Activated B cell treated with CpG ODN at 0.5 μM for 24 hours (primary cell): ENCODE measurements at regions not wholly inside any gene's neighbourhood (a gene's known extent, or its start where the extent isn't known, plus 50 kb on each side); places are given as distances from the start of the nearest gene placed in this dataset.

Experiments
- ATAC-seq: fragments of 200-7000 bp; cut with Tn5 transposase; one replicate; pipeline ENCODE4 v1.10.0; 2021; ENCODE audit warnings: low read depth, mild to moderate bottlenecking, moderate library complexity
- CTCF ChIA-PET: fragments of 350-600 bp; sonication (Branson Sonifier 250); formaldehyde crosslinking; loops from one replicate; lab custom pipeline; 2021; ENCODE audit warnings: antibody characterized with exemption; lab: Charles Lee
- POLR2A ChIA-PET: fragments of 350-600 bp; sonication (Branson Sonifier 250); formaldehyde crosslinking; loops from one replicate; lab custom pipeline; 2021; ENCODE audit warnings: antibody characterized with exemption; lab: Charles Lee
- DNase-seq: peaks from one replicate; pipeline ENCODE4 v3.0.0; 2022
- H3K27ac Mint-ChIP-seq: one replicate; pipeline ENCODE4 v1.8.0; 2020; ENCODE audit warnings: mixed read lengths
- H3K27me3 Mint-ChIP-seq: one replicate; pipeline ENCODE4 v1.8.0; 2021; ENCODE audit warnings: mixed read lengths
- H3K36me3 Mint-ChIP-seq: one replicate; pipeline ENCODE4 v1.8.0; 2021; ENCODE audit warnings: low read depth, mixed read lengths
- H3K4me1 Mint-ChIP-seq: one replicate; pipeline ENCODE4 v1.8.0; 2021; ENCODE audit warnings: mixed read lengths
- H3K4me3 Mint-ChIP-seq: one replicate; pipeline ENCODE4 v1.8.0; 2020; ENCODE audit warnings: mild to moderate bottlenecking, mixed read lengths
- H3K9me3 Mint-ChIP-seq: one replicate; pipeline ENCODE4 v1.8.0; 2020; ENCODE audit warnings: mixed read lengths
- intact Hi-C: fragments of 100-400 bp; cut with micrococcal nuclease; formaldehyde crosslinking; loops from one replicate; pipeline ENCODE4 v1.15.1; 2024
- TF ChIP-seq, protein P1 (sequence below): fragments of 200-600 bp; IDR thresholded peaks from one replicate; pipeline ENCODE4 v1.8.0; 2022; ENCODE audit warnings: antibody characterized with exemption, mild to moderate bottlenecking

DNA sequence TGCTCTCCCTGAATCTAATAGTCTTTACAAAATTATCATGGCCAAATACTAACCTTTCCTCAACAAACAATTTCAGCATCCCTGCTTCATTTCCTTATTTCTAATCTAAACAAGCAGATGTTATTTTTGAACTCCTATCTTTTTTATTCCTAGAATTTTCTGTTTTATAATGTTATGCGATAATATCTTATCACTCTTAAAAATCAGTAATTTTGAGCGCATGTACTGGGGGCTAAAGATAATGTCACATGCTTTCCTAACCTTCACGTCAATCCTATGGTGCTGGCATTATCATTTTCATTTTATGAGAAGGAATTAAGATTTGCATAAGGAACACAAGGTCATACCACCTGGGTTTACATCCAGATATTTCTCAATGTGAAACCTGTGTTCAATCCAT lies 648.0 kb downstream of the BRINP1 start:
- ATAC-seq, result no peak
- Mint-ChIP-seq H3K27me3 (no peaks in the 10 kb centered on the region), H3K4me3 (no peak overlapping the region), H3K27ac (no peak overlapping the region), H3K4me1 (no peaks in the 10 kb centered on the region), H3K9me3 (peaks cover 9% of the 10 kb centered on the region), H3K36me3 (no peaks in the 10 kb centered on the region)
- TF ChIP-seq, protein P1, sequence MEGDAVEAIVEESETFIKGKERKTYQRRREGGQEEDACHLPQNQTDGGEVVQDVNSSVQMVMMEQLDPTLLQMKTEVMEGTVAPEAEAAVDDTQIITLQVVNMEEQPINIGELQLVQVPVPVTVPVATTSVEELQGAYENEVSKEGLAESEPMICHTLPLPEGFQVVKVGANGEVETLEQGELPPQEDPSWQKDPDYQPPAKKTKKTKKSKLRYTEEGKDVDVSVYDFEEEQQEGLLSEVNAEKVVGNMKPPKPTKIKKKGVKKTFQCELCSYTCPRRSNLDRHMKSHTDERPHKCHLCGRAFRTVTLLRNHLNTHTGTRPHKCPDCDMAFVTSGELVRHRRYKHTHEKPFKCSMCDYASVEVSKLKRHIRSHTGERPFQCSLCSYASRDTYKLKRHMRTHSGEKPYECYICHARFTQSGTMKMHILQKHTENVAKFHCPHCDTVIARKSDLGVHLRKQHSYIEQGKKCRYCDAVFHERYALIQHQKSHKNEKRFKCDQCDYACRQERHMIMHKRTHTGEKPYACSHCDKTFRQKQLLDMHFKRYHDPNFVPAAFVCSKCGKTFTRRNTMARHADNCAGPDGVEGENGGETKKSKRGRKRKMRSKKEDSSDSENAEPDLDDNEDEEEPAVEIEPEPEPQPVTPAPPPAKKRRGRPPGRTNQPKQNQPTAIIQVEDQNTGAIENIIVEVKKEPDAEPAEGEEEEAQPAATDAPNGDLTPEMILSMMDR, result no peak
- ChIA-PET POLR2A (no interaction called here), CTCF (no interaction called here)
- intact Hi-C loops, result no loop called here
- DNase-seq, result no peak

DNA sequence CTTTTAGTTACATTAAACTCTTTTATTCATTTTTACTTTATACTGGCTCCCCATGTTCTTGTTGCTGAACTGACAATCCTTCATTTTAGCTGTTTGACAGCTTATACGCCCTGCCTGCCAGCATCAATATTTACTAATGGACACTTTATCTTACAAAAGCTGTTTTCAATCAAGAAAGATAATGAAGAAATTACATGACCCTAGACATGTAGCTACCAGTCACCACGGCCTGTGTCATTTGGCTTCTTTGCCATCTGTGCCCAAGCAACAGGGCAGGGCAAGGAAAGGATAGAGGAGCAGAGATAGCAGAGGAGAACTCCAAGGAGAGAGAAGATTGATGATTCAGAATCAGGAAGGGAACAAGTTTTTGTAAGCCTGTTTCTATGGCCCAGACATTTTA lies 647.3 kb downstream of the BRINP1 start:
- Mint-ChIP-seq H3K4me3 (no peak overlapping the region), H3K36me3 (no peaks in the 10 kb centered on the region), H3K27me3 (no peaks in the 10 kb centered on the region), H3K4me1 (no peaks in the 10 kb centered on the region), H3K27ac (no peak overlapping the region), H3K9me3 (peaks cover 9% of the 10 kb centered on the region)
- DNase-seq (no peak), ATAC-seq (no peak)
- TF ChIP-seq, protein P1, result no peak
- POLR2A ChIA-PET, result no interaction called here
- CTCF ChIA-PET, result no interaction called here
- intact Hi-C loops, result no loop called here

DNA sequence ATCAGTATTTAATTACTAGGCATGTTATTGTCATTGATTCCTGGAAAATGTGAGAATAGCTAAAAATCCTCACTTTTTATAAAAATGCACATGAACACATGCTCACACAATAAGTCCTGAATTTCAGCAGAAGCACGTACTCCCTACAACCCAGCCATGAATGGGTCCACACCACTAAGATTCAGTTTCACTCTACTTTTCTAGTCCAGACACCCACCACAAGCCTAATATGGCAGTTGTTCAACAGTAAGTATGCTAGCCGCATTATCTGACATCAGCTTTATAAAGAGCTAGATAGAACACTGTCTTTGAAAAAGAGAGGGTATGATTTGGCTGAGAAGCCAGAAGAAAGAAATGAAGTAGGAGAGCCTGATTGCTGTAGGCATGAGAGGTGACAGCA lies 639.3 kb downstream of the BRINP1 start:
- no peaks in the 10 kb centered on the region for H3K27me3 Mint-ChIP-seq
- TF ChIP-seq, protein P1, result no peak
- peaks cover 6% of the 10 kb centered on the region for H3K9me3 Mint-ChIP-seq
- H3K4me1 Mint-ChIP-seq, result no peaks in the 10 kb centered on the region
- DNase-seq (no peak), ATAC-seq (no peak)
- no peak overlapping the region for H3K27ac Mint-ChIP-seq
- ChIA-PET CTCF (no interaction called here), POLR2A (no interaction called here)
- no peak overlapping the region for H3K4me3 Mint-ChIP-seq
- intact Hi-C loops, result no loop called here
- H3K36me3 Mint-ChIP-seq, result no peaks in the 10 kb centered on the region

DNA sequence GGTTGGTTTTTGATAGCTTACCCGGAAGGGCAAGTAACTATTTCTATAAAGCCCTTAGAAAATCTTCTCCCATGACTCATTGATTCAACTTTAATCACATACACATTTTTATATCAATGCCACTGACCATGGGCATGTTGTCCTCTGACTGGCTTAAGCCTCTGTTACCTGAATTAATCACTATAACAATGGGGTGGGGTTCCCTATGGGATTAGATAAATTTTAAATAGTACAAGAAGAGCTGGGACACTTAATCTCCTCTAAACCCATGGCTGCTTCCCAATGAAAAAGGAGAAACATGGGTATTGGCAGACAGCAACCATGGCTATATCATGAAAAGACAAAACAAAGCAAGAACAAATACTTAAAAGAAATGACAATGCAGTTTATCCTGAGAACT lies 636.2 kb downstream of the BRINP1 start:
- no peak for DNase-seq
- H3K27me3 Mint-ChIP-seq, result no peaks in the 10 kb centered on the region
- ChIA-PET POLR2A (no interaction called here), CTCF (no interaction called here)
- H3K4me1 Mint-ChIP-seq, result no peaks in the 10 kb centered on the region
- TF ChIP-seq, protein P1, result no peak
- H3K4me3 Mint-ChIP-seq, result no peak overlapping the region
- peaks cover 17% of the 10 kb centered on the region for H3K9me3 Mint-ChIP-seq
- intact Hi-C loops, result no loop called here
- no peak overlapping the region for H3K27ac Mint-ChIP-seq
- ATAC-seq, result no peak
- no peaks in the 10 kb centered on the region for H3K36me3 Mint-ChIP-seq

DNA sequence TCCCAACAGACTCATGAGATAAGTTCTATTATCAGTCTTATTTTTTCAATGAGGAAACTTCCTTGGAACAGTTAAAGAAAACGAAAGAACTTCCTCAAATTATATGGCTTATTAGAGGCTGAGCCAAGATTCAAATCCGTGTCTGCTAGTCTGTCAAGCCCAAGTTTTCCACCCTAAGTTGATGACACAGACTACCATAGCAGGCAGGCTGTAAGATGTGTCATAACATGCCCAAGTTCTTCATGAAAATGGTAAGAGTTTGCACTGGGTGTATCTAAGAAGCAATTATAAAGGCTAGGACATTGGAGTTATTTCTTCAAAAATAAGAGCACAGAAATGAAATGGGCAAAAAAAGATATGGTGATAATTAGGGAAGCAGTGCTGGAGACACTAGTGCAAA lies 634.5 kb downstream of the BRINP1 start:
- Mint-ChIP-seq H3K4me1 (no peaks in the 10 kb centered on the region), H3K9me3 (peaks cover 17% of the 10 kb centered on the region), H3K4me3 (no peak overlapping the region), H3K27me3 (no peaks in the 10 kb centered on the region), H3K36me3 (no peaks in the 10 kb centered on the region), H3K27ac (no peak overlapping the region)
- intact Hi-C loops, result no loop called here
- DNase-seq, result no peak
- ChIA-PET CTCF (no interaction called here), POLR2A (no interaction called here)
- ATAC-seq, result no peak
- TF ChIP-seq, protein P1, result no peak
